ENCODE measurements at regions not wholly inside any gene's neighbourhood (a gene's known extent, or its start where the extent isn't known, plus 50 kb on each side); places are given as distances from the start of the nearest gene placed in this dataset.
"Not testable (repeated sequence)": the region's sequence is repeated elsewhere in the genome, so short reads cannot be mapped to it uniquely, and the experiment has no call there.

- Histone ChIP-seq H3K4me3 (no peak overlapping the region), H3K9me3 (no peaks in the 10 kb centered on the region), H3K4me1 (no peaks in the 10 kb centered on the region), H3K27me3 (no peaks in the 10 kb centered on the region), H3K27ac (no peak overlapping the region), H3K36me3 (no peaks in the 10 kb centered on the region)
- intact Hi-C loops (cut with DNase I; ENCODE audit: low total_unique reads): no loop called here
- TF ChIP-seq CTCF (IDR thresholded peaks at IDR 0.05): no peak
- DNase-seq: no peak
Observed at GRCh38 chr4:152185786-152186550, 349.9 kb downstream of the FBXW7 start.

- Histone ChIP-seq H3K4me3 (no peak overlapping the region), H3K4me1 (no peaks in the 10 kb centered on the region), H3K27me3 (no peaks in the 10 kb centered on the region), H3K36me3 (no peaks in the 10 kb centered on the region), H3K9me3 (no peaks in the 10 kb centered on the region), H3K27ac (no peak overlapping the region)
- intact Hi-C loops (cut with DNase I; ENCODE audit: low total_unique reads): no loop called here
- no peak for DNase-seq
- TF ChIP-seq POLR2A (IDR thresholded peaks at IDR 0.05): no peak
- no peak for TF ChIP-seq CTCF (IDR thresholded peaks at IDR 0.05)
Observed at GRCh38 chr4:152181150-152181549, 354.7 kb downstream of the FBXW7 start.

GRCh38 chr4:152180369-152180768 is 355.5 kb downstream of the FBXW7 start:
- Histone ChIP-seq H3K36me3 (no peaks in the 10 kb centered on the region), H3K9me3 (no peaks in the 10 kb centered on the region), H3K27ac (no peak overlapping the region), H3K4me1 (no peaks in the 10 kb centered on the region), H3K4me3 (no peak overlapping the region), H3K27me3 (no peaks in the 10 kb centered on the region)
- intact Hi-C loops (cut with DNase I; ENCODE audit: low total_unique reads): no loop called here
- DNase-seq: no peak
- TF ChIP-seq CTCF (IDR thresholded peaks at IDR 0.05): no peak
- TF ChIP-seq POLR2A (IDR thresholded peaks at IDR 0.05): no peak

- H3K4me1 ChIP-seq; H3K36me3 ChIP-seq; intact Hi-C loops (cut with DNase I; ENCODE audit: low total_unique reads): not testable (repeated sequence)
Observed at GRCh38 chr4:152177538-152177937, 358.4 kb downstream of the FBXW7 start.

GRCh38 chr4:152176627-152177214 is 359.2 kb downstream of the FBXW7 start:
- Histone ChIP-seq H3K27me3 (no peaks in the 10 kb centered on the region), H3K9me3 (no peaks in the 10 kb centered on the region), H3K36me3 (no peaks in the 10 kb centered on the region), H3K4me1 (no peaks in the 10 kb centered on the region), H3K4me3 (no peak overlapping the region), H3K27ac (no peak overlapping the region)
- TF ChIP-seq CTCF (IDR thresholded peaks at IDR 0.05): no peak
- TF ChIP-seq POLR2A (IDR thresholded peaks at IDR 0.05): no peak
- no peak for DNase-seq
- intact Hi-C loops (cut with DNase I; ENCODE audit: low total_unique reads): no loop called here

More at GRCh38 chr4:152177538-152177937, 358.4 kb downstream of the FBXW7 start:
- not testable (repeated sequence) for DNase-seq, H3K27me3 ChIP-seq, H3K9me3 ChIP-seq, H3K27ac ChIP-seq, H3K4me3 ChIP-seq
